ENCODE measurements at regions not wholly inside any gene's neighbourhood (a gene's known extent, or its start where the extent isn't known, plus 50 kb on each side); places are given as distances from the start of the nearest gene placed in this dataset.

DNA sequence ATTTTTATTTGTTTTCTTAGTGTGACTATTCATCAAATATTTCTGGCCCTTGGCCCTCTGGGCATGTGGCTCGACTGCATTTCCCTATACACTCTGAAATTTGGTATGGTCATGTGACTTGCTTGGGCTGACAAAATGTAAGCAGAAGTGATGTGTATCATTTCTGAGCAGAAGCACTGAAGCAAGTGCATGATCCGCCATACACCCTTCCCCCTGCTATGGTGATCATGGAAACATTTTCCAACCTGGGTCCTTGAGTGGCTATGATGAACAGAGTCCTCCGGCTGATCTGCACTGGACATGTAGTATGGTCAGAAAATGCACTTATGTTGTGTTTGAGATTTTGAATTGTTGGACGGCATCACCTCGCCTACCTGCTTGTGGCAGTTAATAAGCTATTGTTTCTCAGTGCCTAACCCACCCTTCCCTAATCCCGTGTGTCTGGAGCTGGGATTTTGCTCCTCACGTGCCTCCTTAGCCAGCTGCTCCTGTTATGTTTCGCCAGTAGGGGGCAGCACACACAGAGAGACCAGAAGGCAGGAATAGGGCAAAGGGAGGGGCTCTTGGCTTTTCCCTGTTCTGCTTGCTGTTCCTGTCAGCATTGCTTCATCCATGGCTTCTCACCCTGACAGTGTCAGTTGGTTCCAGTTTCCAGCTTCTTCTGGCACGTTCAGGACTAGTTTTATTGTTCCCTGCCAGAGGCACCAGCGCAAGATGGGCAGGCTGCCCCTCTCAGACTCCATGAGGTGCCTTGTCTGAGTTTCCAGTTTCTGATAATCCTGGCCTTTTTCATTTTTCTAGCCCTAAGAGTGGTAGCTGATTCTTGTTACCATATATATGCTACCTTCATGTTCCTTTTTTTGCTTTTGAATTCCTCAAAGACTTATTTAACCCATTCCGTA lies 207.4 kb downstream of the ARL6IP6 start:
- Histone ChIP-seq H3K27me3 (no peaks in the 10 kb centered on the region), H3K36me3 (no peaks in the 10 kb centered on the region), H3K4me3 (no peak overlapping the region), H3K27ac (peak overlapping the region; percentile 10), H3K4me1 (peaks cover 17% of the 10 kb centered on the region), H3K9me3 (no peaks in the 10 kb centered on the region)
- TF ChIP-seq, protein P1, sequence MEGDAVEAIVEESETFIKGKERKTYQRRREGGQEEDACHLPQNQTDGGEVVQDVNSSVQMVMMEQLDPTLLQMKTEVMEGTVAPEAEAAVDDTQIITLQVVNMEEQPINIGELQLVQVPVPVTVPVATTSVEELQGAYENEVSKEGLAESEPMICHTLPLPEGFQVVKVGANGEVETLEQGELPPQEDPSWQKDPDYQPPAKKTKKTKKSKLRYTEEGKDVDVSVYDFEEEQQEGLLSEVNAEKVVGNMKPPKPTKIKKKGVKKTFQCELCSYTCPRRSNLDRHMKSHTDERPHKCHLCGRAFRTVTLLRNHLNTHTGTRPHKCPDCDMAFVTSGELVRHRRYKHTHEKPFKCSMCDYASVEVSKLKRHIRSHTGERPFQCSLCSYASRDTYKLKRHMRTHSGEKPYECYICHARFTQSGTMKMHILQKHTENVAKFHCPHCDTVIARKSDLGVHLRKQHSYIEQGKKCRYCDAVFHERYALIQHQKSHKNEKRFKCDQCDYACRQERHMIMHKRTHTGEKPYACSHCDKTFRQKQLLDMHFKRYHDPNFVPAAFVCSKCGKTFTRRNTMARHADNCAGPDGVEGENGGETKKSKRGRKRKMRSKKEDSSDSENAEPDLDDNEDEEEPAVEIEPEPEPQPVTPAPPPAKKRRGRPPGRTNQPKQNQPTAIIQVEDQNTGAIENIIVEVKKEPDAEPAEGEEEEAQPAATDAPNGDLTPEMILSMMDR (IDR thresholded peaks at IDR 0.05): peak; percentile 14 to 63
- no peak for TF ChIP-seq EP300 (IDR thresholded peaks at IDR 0.05)
- TF ChIP-seq POLR2AphosphoS5 (IDR thresholded peaks at IDR 0.05): no peak
- no peak for TF ChIP-seq POLR2A (IDR thresholded peaks at IDR 0.05)
- WGBS: 33% methylated on average over 11 of the region's 11 CpGs
- peak in 1 of 2 donors; percentile 70 for DNase-seq (ENCODE audit: low spot score in 2 of 2)

DNA sequence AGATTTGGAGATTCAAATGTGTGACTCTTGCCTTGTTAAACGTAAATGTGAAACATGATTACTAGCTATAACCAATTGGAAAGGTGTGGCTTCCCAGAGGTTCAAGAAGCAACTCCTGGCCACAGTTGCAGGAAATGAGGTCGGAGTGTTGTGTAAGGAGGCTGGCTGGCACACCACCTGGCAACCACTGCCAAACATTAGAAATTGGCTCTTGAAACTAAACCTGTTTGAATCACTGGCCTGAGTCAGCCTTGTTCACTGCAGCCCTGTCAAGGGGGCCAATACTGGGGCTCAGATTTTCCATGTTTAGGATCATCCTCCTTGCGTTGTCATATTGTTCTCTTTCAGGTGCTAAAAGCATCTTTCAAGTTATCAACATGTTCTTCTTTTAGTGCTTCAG lies 206.3 kb downstream of the ARL6IP6 start:
- 40% methylated on average over 3 of the region's 3 CpGs for WGBS
- Histone ChIP-seq H3K4me1 (peaks cover 17% of the 10 kb centered on the region), H3K36me3 (no peaks in the 10 kb centered on the region), H3K4me3 (no peak overlapping the region), H3K9me3 (no peaks in the 10 kb centered on the region), H3K27me3 (no peaks in the 10 kb centered on the region), H3K27ac (no peak overlapping the region)
- DNase-seq (ENCODE audit: low spot score in 2 of 2): peak in 1 of 2 donors; percentile 65
- TF ChIP-seq EP300 (IDR thresholded peaks at IDR 0.05): no peak
- peak in 1 of 3 donors; percentile 76 for TF ChIP-seq POLR2AphosphoS5 (IDR thresholded peaks at IDR 0.05)

DNA sequence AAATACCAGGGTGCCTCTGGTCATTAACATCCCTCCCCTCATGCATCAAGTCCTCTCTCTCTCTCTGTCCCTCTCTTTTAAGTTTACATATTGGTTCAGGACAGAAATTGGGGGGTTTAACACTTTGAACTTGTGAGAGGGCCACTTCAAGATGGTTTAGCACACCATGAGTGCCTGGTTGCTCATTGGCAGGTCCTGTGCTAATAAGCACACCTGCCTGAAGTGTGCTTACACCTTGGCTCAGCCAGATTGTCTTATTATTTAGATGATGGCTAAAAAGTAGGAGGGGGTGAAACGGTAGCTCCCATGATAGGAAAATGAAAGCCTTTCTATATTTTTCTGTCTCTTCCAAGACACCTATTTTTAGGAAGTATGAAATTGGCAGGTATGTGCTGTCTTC lies 205.8 kb downstream of the ARL6IP6 start:
- H3K4me3 ChIP-seq: no peak overlapping the region
- H3K27me3 ChIP-seq: no peaks in the 10 kb centered on the region
- TF ChIP-seq, protein P1 (IDR thresholded peaks at IDR 0.05): no peak
- TF ChIP-seq POLR2AphosphoS5 (IDR thresholded peaks at IDR 0.05): no peak
- TF ChIP-seq EP300 (IDR thresholded peaks at IDR 0.05): no peak
- TF ChIP-seq POLR2A (IDR thresholded peaks at IDR 0.05): no peak
- no peaks in the 10 kb centered on the region for H3K36me3 ChIP-seq
- H3K4me1 ChIP-seq: peaks cover 17% of the 10 kb centered on the region
- 58% methylated on average over 1 of the region's 1 CpG for WGBS
- H3K27ac ChIP-seq: no peak overlapping the region
- no peaks in the 10 kb centered on the region for H3K9me3 ChIP-seq
- no peak for DNase-seq (ENCODE audit: low spot score in 2 of 2)

DNA sequence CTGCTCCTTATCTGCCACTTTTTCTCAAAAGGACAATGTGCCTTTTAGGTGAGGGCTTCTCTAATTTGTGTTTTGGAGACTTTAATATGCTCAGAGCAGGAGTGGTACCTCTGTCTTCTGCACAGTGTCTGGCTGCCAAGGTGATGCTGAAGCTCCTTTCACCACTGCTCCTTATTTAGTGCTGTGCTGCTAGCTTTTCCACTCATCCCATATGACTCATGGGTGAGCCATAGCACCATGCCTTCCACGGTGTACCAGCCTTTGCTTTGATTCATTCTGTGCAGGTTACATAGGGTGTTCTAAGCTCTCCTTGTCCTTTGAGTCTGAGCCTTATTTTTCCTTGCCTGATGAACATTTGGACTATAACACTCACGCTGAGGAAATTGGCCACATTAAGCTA lies 202.4 kb downstream of the ARL6IP6 start:
- WGBS: 56% methylated on average over 2 of the region's 2 CpGs
- TF ChIP-seq EP300 (IDR thresholded peaks at IDR 0.05): no peak
- no peak for TF ChIP-seq POLR2AphosphoS5 (IDR thresholded peaks at IDR 0.05)
- TF ChIP-seq POLR2A (IDR thresholded peaks at IDR 0.05): no peak
- TF ChIP-seq, protein P1 (IDR thresholded peaks at IDR 0.05): no peak
- Histone ChIP-seq H3K36me3 (no peaks in the 10 kb centered on the region), H3K4me3 (no peak overlapping the region), H3K4me1 (peaks cover 12% of the 10 kb centered on the region), H3K9me3 (no peaks in the 10 kb centered on the region), H3K27me3 (no peaks in the 10 kb centered on the region), H3K27ac (no peak overlapping the region)
- no peak for DNase-seq (ENCODE audit: low spot score in 2 of 2)

DNA sequence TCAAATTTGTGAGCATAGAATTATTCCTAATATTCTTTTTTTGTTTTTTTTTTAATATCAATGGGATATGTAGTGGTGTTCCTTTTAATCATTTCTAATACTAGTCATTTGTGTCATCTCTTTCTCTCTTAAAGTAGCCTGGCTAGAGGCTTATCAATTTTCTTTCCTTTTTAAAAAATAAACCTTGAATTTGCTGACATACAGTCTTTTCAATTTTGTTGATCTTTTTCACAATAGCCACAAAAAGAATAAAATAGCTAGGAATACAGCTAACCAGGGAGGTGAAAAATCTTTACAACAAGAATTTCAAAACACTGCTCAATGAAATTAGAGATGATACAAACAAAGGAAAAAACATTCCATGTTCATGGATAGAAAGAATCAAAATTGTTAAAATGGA lies 192.6 kb downstream of the ARL6IP6 start:
- DNase-seq (ENCODE audit: low spot score in 2 of 2): no peak
- Histone ChIP-seq H3K27ac (no peak overlapping the region), H3K27me3 (no peaks in the 10 kb centered on the region), H3K9me3 (no peaks in the 10 kb centered on the region), H3K4me1 (no peaks in the 10 kb centered on the region), H3K4me3 (no peak overlapping the region), H3K36me3 (no peaks in the 10 kb centered on the region)
- TF ChIP-seq POLR2A (IDR thresholded peaks at IDR 0.05): no peak
- TF ChIP-seq, protein P1 (IDR thresholded peaks at IDR 0.05): no peak
